ENCODE measurements at regions not wholly inside any gene's neighbourhood (a gene's known extent, or its start where the extent isn't known, plus 50 kb on each side); places are given as distances from the start of the nearest gene placed in this dataset.

- peak; percentile 89 for DNase-seq (ENCODE audit: low spot score)
- intact Hi-C loops (cut with DNase I): no loop called here
Measured at GRCh38 chr4:54539500-54540029, 118.2 kb upstream of the KIT start.

- intact Hi-C loops (cut with DNase I): no loop called here
Measured at GRCh38 chr4:54540931-54541330, 116.8 kb upstream of the KIT start.

GRCh38 chr4:54541426-54542118 is 116.2 kb upstream of the KIT start:
- DNase-seq (ENCODE audit: low spot score): no peak

More at GRCh38 chr4:54540931-54541330, 116.8 kb upstream of the KIT start:
- no peak for DNase-seq (ENCODE audit: low spot score)

GRCh38 chr4:54542119-54542438 is 115.7 kb upstream of the KIT start:
- DNase-seq (ENCODE audit: low spot score): no peak
- intact Hi-C loops (cut with DNase I): no loop called here

More at GRCh38 chr4:54541426-54542118, 116.2 kb upstream of the KIT start:
- intact Hi-C loops (cut with DNase I): no loop called here

GRCh38 chr4:54542540-54543041 is 115.2 kb upstream of the KIT start:
- intact Hi-C loops (cut with DNase I): no loop called here
- DNase-seq (ENCODE audit: low spot score): no peak

GRCh38 chr4:54543088-54543795 is 114.5 kb upstream of the KIT start:
- intact Hi-C loops (cut with DNase I): no loop called here

GRCh38 chr4:54545663-54546424 is 111.9 kb upstream of the KIT start:
- DNase-seq (ENCODE audit: low spot score): no peak
- intact Hi-C loops (cut with DNase I): no loop called here

More at GRCh38 chr4:54543088-54543795, 114.5 kb upstream of the KIT start:
- DNase-seq (ENCODE audit: low spot score): no peak

- intact Hi-C loops (cut with DNase I): no loop called here
- no peak for DNase-seq (ENCODE audit: low spot score)
Measured at GRCh38 chr4:54547299-54548097, 110.3 kb upstream of the KIT start.

- DNase-seq (ENCODE audit: low spot score): no peak
- intact Hi-C loops (cut with DNase I): no loop called here
Measured at GRCh38 chr4:54548098-54548620, 109.6 kb upstream of the KIT start.

GRCh38 chr4:54548831-54549460 is 108.8 kb upstream of the KIT start:
- DNase-seq (ENCODE audit: low spot score): no peak
- intact Hi-C loops (cut with DNase I): no loop called here

GRCh38 chr4:54550395-54551171 is 107.2 kb upstream of the KIT start:
- intact Hi-C loops (cut with DNase I): no loop called here
- no peak for DNase-seq (ENCODE audit: low spot score)

- intact Hi-C loops (cut with DNase I): no loop called here
- DNase-seq (ENCODE audit: low spot score): no peak
Measured at GRCh38 chr4:54553001-54553400, 104.8 kb upstream of the KIT start.

GRCh38 chr4:54554339-54554990 is 103.3 kb upstream of the KIT start:
- DNase-seq (ENCODE audit: low spot score): no peak
- intact Hi-C loops (cut with DNase I): no loop called here

- DNase-seq (ENCODE audit: low spot score): no peak
- intact Hi-C loops (cut with DNase I): no loop called here
Measured at GRCh38 chr4:54556051-54556450, 101.7 kb upstream of the KIT start.

GRCh38 chr4:54556587-54556986 is 101.2 kb upstream of the KIT start:
- intact Hi-C loops (cut with DNase I): no loop called here
- DNase-seq (ENCODE audit: low spot score): no peak

GRCh38 chr4:54558889-54559677 is 98.7 kb upstream of the KIT start:
- intact Hi-C loops (cut with DNase I): no loop called here
- DNase-seq (ENCODE audit: low spot score): no peak

Measured in posterior vena cava (tissue), 2 donors.